ENCODE measurements at regions not wholly inside any gene's neighbourhood (a gene's known extent, or its start where the extent isn't known, plus 50 kb on each side); places are given as distances from the start of the nearest gene placed in this dataset.

DNA sequence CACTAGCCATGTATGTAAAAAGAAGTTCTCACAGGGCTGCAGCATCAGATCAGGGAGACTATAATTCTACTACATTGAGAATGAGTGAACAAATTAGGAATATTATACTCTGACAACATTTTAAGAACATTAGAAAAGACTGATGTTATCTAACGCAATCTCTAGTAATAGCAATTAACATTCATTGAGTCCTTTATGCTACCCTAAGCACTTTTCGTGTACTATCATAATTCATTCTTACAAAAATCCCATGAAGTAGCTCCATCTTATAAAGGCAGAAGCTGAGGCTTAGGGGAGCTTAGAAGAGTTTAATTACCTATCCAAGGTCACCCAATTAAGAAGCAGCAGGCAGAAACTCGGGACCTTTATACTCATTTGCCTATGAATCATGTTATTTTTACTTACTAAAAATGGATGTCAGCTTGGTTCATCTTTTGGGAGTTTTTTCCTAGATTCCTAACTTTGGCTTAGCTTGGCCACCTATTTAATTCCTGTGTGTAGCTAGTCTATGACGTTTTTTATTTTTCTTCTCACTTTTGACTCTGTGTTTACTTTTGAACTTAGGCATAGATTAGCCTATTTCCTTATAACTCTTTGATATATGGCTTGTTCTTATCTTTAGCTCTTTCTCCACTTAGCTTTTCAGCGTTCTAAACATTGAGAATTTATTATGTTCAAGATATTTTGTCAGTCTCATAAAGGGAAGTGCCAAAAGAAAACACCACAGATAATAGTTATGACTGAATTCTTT lies 333.5 kb upstream of the DCN start:
- TF ChIP-seq CTCF (IDR thresholded peaks at IDR 0.05; ENCODE audit: insufficient read depth, low read depth, low read length) (no peak), EZH2 (IDR thresholded peaks at IDR 0.05; ENCODE audit: insufficient read depth, low read length) (no peak)
